EL (cell line): ENCODE measurements at regions not wholly inside any gene's neighbourhood (a gene's known extent, or its start where the extent isn't known, plus 50 kb on each side); places are given as distances from the start of the nearest gene placed in this dataset.

ENCODE experiments used
- DNase-seq: peaks from one replicate; pipeline ENCODE4 v3.0.0-alpha.2; 2016

- DNase-seq = no peak
Measured at GRCh38 chr7:21030237-21030871, 243.7 kb upstream of the SP8 start.

GRCh38 chr7:21041252-21041651, 254.6 kb upstream of the SP8 start:
- no peak for DNase-seq

GRCh38 chr7:21041666-21042065, 255.0 kb upstream of the SP8 start:
- DNase-seq = no peak

GRCh38 chr7:21044384-21044783, 257.7 kb upstream of the SP8 start:
- DNase-seq = no peak

GRCh38 chr7:21044913-21045568, 258.4 kb upstream of the SP8 start:
- DNase-seq = no peak

GRCh38 chr7:21051865-21052264, 265.2 kb upstream of the SP8 start:
- DNase-seq = no peak

- DNase-seq = no peak
Measured at GRCh38 chr7:21054427-21055112, 267.9 kb upstream of the SP8 start.

GRCh38 chr7:21059069-21059468, 272.4 kb upstream of the SP8 start:
- no peak for DNase-seq

GRCh38 chr7:21063106-21063505, 276.4 kb upstream of the SP8 start:
- DNase-seq = no peak

- DNase-seq = no peak
Measured at GRCh38 chr7:21064698-21065648, 278.3 kb upstream of the SP8 start.

- no peak for DNase-seq
Measured at GRCh38 chr7:21066221-21066620, 279.5 kb upstream of the SP8 start.

- no peak for DNase-seq
Measured at GRCh38 chr7:21067216-21067615, 280.5 kb upstream of the SP8 start.

GRCh38 chr7:21070571-21071090, 283.9 kb upstream of the SP8 start:
- DNase-seq = no peak

- DNase-seq = no peak
Measured at GRCh38 chr7:21071561-21072501, 285.1 kb upstream of the SP8 start.

- no peak for DNase-seq
Measured at GRCh38 chr7:21076054-21076453, 289.4 kb upstream of the SP8 start.

GRCh38 chr7:21076574-21076973, 289.9 kb upstream of the SP8 start:
- no peak for DNase-seq

GRCh38 chr7:21077602-21078001, 290.9 kb upstream of the SP8 start:
- DNase-seq = no peak

GRCh38 chr7:21084286-21084685, 297.6 kb upstream of the SP8 start:
- no peak for DNase-seq

- no peak for DNase-seq
Measured at GRCh38 chr7:21086688-21087087, 300.0 kb upstream of the SP8 start.

- DNase-seq = no peak
Measured at GRCh38 chr7:21089653-21090052, 303.0 kb upstream of the SP8 start.

GRCh38 chr7:21092766-21093702, 306.3 kb upstream of the SP8 start:
- DNase-seq = no peak
